CD14-positive monocyte (primary cell): ENCODE measurements at regions not wholly inside any gene's neighbourhood (a gene's known extent, or its start where the extent isn't known, plus 50 kb on each side); places are given as distances from the start of the nearest gene placed in this dataset.
"Not testable (repeated sequence)": the region's sequence is repeated elsewhere in the genome, so short reads cannot be mapped to it uniquely, and the experiment has no call there.

Experiments
- DNase-seq, 3 donors: peaks; one replicate each; pipeline ENCODE4 v3.0.0-alpha.2; 2011 to 2022
- H2AFZ ChIP-seq: 2 replicates; pipeline ENCODE4 v1.6.0; 2012; ENCODE audit warnings: mild to moderate bottlenecking, low read depth, low read length, inconsistent platforms; ENCODE audit not compliant: insufficient read depth, poor library complexity, severe bottlenecking
- H3K27ac ChIP-seq, 2 donors: 1 replicate in 1 of 2; 2 replicates in 1 of 2; pipeline ENCODE4 v1.5.1; 2012 to 2013; ENCODE audit warnings: low read length in 2 of 2, control low read depth in 1 of 2, inconsistent platforms in 1 of 2, low read depth in 1 of 2, mild to moderate bottlenecking in 1 of 2
- H3K27me3 ChIP-seq, 2 donors: one replicate each; pipeline versions ENCODE4 v1.6.0 to v1.6.1; 2011 to 2013; ENCODE audit warnings: low read length in 2 of 2; ENCODE audit not compliant: control insufficient read depth in 2 of 2, insufficient read depth in 2 of 2
- H3K36me3 ChIP-seq, 2 donors: replicated peaks in 1 of 2; 1 replicate in 1 of 2; 2 replicates in 1 of 2; pipeline versions ENCODE4 v1.5.1 to v1.6.1; 2012 to 2013; ENCODE audit warnings: low read length in 2 of 2, control low read depth in 1 of 2, inconsistent platforms in 1 of 2, mild to moderate bottlenecking in 1 of 2; ENCODE audit not compliant: insufficient read depth in 2 of 2, control insufficient read depth in 1 of 2
- H3K4me1 ChIP-seq, 2 donors: 1 replicate in 1 of 2; 2 replicates in 1 of 2; pipeline versions ENCODE4 v1.5.1 to v1.6.1; 2012 to 2013; ENCODE audit warnings: low read length in 2 of 2, control low read depth in 1 of 2, inconsistent platforms in 1 of 2, mild to moderate bottlenecking in 1 of 2, moderate library complexity in 1 of 2; ENCODE audit not compliant: insufficient read depth in 2 of 2, control insufficient read depth in 1 of 2
- H3K4me2 ChIP-seq: replicated peaks from 2 replicates; pipeline ENCODE3; 2012; ENCODE audit warnings: low read length, moderate library complexity, mild to moderate bottlenecking; ENCODE audit not compliant: poor library complexity, severe bottlenecking; ENCODE audit errors: extremely low read depth
- H3K4me3 ChIP-seq, 3 experiments: fragments of 200-600 bp in 1 of 3; sonication (generic) in 1 of 3; replicated peaks in 1 of 3; 1 replicate in 2 of 3; 2 replicates in 1 of 3; pipeline ENCODE4 v1.5.1; 2011 to 2013; ENCODE audit warnings: low read length in 3 of 3, mild to moderate bottlenecking in 3 of 3, control low read depth in 2 of 3, low read depth in 2 of 3, inconsistent platforms in 1 of 3, moderate library complexity in 1 of 3
- H3K79me2 ChIP-seq: 2 replicates; pipeline ENCODE4 v1.6.0; 2012; ENCODE audit warnings: mild to moderate bottlenecking, control low read depth, inconsistent platforms, low read length, moderate library complexity; ENCODE audit not compliant: insufficient read depth
- H3K9ac ChIP-seq: 2 replicates; pipeline ENCODE4 v1.6.0; 2017; ENCODE audit warnings: low read length, mild to moderate bottlenecking; ENCODE audit not compliant: insufficient read depth, poor library complexity, severe bottlenecking
- H3K9me3 ChIP-seq, 2 donors: replicated peaks in 1 of 2; 1 replicate in 1 of 2; 2 replicates in 1 of 2; pipeline versions ENCODE4 v1.5.1 to v1.6.1; 2012 to 2013; ENCODE audit warnings: low read length in 2 of 2, control low read depth in 1 of 2; ENCODE audit not compliant: control insufficient read depth in 1 of 2, insufficient read depth in 1 of 2
- H4K20me1 ChIP-seq: 2 replicates; pipeline ENCODE4 v1.6.0; 2012; ENCODE audit warnings: mild to moderate bottlenecking, low read length, control low read depth, moderate library complexity; ENCODE audit not compliant: insufficient read depth
- H3K27ac Mint-ChIP-seq, 7 donors: one replicate each; pipeline ENCODE4 v1.8.0; 2020; ENCODE audit warnings: mild to moderate bottlenecking in 7 of 7, mixed read lengths in 7 of 7, moderate library complexity in 6 of 7, inconsistent platforms in 2 of 7
- H3K27me3 Mint-ChIP-seq, 3 donors: one replicate each; pipeline ENCODE4 v1.8.0; 2021 to 2022; ENCODE audit warnings: low read depth in 3 of 3, mild to moderate bottlenecking in 3 of 3, mixed read lengths in 3 of 3, moderate library complexity in 3 of 3, inconsistent platforms in 1 of 3
- H3K36me3 Mint-ChIP-seq, 2 donors: one replicate each; pipeline ENCODE4 v1.8.0; 2020; ENCODE audit warnings: mixed read lengths in 2 of 2, inconsistent platforms in 1 of 2, mild to moderate bottlenecking in 1 of 2
- H3K4me1 Mint-ChIP-seq: one replicate; pipeline ENCODE4 v1.8.0; 2020; ENCODE audit warnings: mild to moderate bottlenecking, mixed read lengths
- H3K4me3 Mint-ChIP-seq, 2 donors: one replicate each; pipeline ENCODE4 v1.8.0; 2020; ENCODE audit warnings: mild to moderate bottlenecking in 2 of 2, mixed read lengths in 2 of 2, moderate library complexity in 1 of 2
- H3K9me3 Mint-ChIP-seq, 7 donors: one replicate each; pipeline ENCODE4 v1.8.0; 2020 to 2022; ENCODE audit warnings: mixed read lengths in 7 of 7, mild to moderate bottlenecking in 6 of 7, moderate library complexity in 6 of 7, inconsistent platforms in 2 of 7
- WGBS: methylation state at CpG from one replicate; pipeline ENCODE4 v1.1.5; 2013; ENCODE audit warnings: missing lambda C conversion rate; ENCODE audit not compliant: insufficient coverage; 5-methylcytosine and 5-hydroxymethylcytosine counted together
- intact Hi-C, 2 donors: fragments of 100-400 bp; cut with micrococcal nuclease; formaldehyde crosslinking; loops; one replicate each; pipeline versions ENCODE4 v1.15.0 to v1.15.1; 2023

DNA sequence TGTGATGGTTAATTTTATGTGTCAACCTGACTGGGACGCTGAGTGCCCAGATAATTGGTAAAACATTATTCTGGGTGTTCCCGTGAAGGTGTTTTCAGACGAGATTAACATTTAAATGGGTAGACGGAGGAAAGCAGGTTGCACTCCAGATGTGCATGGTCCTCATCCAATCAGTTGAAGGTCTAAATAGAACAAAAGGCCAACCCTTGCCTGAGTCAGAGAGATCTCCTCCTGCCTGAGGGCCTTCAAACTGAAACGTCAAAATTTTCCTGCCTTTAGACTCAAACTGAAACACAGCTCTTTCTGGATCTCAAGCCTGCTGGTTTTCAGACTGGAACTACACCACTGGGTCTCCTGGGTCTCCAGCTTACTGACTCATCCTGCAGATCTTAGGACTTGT is 73.5 kb downstream of the NPIPA8 start:
- H3K27me3 Mint-ChIP-seq, H3K36me3 ChIP-seq, H2AFZ ChIP-seq, DNase-seq, H3K9me3 Mint-ChIP-seq, H3K27ac Mint-ChIP-seq, H3K27me3 ChIP-seq, H4K20me1 ChIP-seq, H3K27ac ChIP-seq, H3K36me3 Mint-ChIP-seq, intact Hi-C loops, H3K4me3 Mint-ChIP-seq, H3K4me3 ChIP-seq, H3K4me1 ChIP-seq, H3K9me3 ChIP-seq, H3K4me2 ChIP-seq, H3K9ac ChIP-seq, H3K4me1 Mint-ChIP-seq, H3K79me2 ChIP-seq: not testable (repeated sequence)
- whole genome bisulfite sequencing: no CpG with 5 or more reads among the region's 5 CpGs

GRCh38 chr16:18261848-18262247 is 74.7 kb downstream of the NPIPA8 start:
- H2AFZ ChIP-seq, H3K4me2 ChIP-seq, DNase-seq, H3K4me1 ChIP-seq, H4K20me1 ChIP-seq, H3K9me3 ChIP-seq, H3K4me1 Mint-ChIP-seq, H3K27ac ChIP-seq, H3K79me2 ChIP-seq, H3K36me3 ChIP-seq, intact Hi-C loops, H3K9ac ChIP-seq, H3K4me3 Mint-ChIP-seq, H3K27ac Mint-ChIP-seq, H3K27me3 ChIP-seq, H3K27me3 Mint-ChIP-seq, H3K36me3 Mint-ChIP-seq, H3K4me3 ChIP-seq, H3K9me3 Mint-ChIP-seq: not testable (repeated sequence)
- WGBS: no CpG with 5 or more reads among the region's 2 CpGs

DNA sequence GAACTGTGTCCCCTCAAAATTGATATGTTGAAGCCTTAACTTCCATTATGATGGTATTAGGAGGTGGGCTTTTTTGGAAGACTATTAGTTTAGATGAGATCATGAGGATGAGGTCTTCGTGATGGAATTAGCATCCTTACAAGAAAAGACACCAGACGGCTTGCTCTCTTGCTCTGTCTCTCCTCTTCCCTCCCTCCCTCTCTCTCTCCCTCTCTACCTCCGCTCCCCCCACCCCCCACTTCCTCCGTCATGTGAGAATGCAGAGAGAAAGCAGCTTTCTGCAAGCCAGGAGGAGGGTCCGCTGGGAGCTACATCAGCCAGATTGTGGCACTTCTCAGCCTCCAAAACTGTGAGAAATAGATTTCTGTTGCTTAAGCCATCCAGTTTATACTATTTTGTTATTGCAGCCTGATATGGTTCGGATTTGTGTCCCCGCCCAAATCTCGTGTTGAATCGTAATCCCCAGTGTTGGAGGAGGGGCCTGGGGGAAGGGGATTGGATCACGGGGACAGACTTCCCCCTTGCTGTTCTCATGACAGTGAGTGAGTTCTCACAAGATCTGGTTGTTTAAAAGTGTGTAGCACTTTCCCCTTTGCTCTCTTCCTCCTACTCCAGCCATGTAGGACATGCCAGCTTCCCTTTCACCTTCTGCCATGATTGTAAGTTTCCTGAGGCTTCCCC is 76.9 kb downstream of the NPIPA8 start:
- H3K4me3 ChIP-seq, H3K4me2 ChIP-seq, H3K4me3 Mint-ChIP-seq, intact Hi-C loops, H3K9me3 ChIP-seq, H3K4me1 ChIP-seq, H3K36me3 Mint-ChIP-seq, H3K36me3 ChIP-seq, H3K27me3 Mint-ChIP-seq, H3K27me3 ChIP-seq, H3K27ac Mint-ChIP-seq, H2AFZ ChIP-seq, H3K4me1 Mint-ChIP-seq, H3K9ac ChIP-seq, H3K9me3 Mint-ChIP-seq, DNase-seq, H3K79me2 ChIP-seq, H3K27ac ChIP-seq, H4K20me1 ChIP-seq: not testable (repeated sequence)
- no CpG with 5 or more reads among the region's 10 CpGs for WGBS

- intact Hi-C loops: not testable (repeated sequence)
Observed at GRCh38 chr16:18252943-18253342, 83.6 kb downstream of the NPIPA8 start.

More at GRCh38 chr16:18252943-18253342, 83.6 kb downstream of the NPIPA8 start:
- H3K4me3 Mint-ChIP-seq, H3K79me2 ChIP-seq, H3K4me2 ChIP-seq, H3K4me1 ChIP-seq, H2AFZ ChIP-seq, H3K27me3 ChIP-seq, H4K20me1 ChIP-seq, H3K9me3 Mint-ChIP-seq, H3K4me3 ChIP-seq, H3K9ac ChIP-seq, H3K27ac Mint-ChIP-seq, H3K36me3 ChIP-seq, H3K4me1 Mint-ChIP-seq, H3K36me3 Mint-ChIP-seq, H3K27ac ChIP-seq, H3K9me3 ChIP-seq, DNase-seq, H3K27me3 Mint-ChIP-seq: not testable (repeated sequence)
- WGBS: no CpG with 5 or more reads among the region's 5 CpGs
